ENCODE measurements at regions not wholly inside any gene's neighbourhood (a gene's known extent, or its start where the extent isn't known, plus 50 kb on each side); places are given as distances from the start of the nearest gene placed in this dataset.

DNA sequence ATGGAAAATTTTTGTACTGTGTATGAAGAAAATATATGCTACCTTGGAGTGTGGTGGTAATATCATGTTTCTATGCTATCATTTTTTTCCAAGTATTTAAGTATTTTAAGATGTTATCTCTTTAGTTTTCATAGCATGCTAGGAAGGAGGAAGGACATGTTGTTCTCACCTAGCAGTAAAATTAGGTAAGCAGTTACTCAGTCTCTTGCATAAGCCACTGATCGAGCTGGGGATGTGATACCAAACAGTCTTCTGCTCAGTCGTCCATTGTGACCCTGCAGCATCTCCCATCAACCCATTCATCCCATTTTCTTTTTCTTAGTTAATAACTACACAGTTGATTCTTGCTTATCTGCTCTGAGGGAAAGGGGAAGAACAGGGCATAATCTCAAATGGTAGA is 130.6 kb downstream of the KLF5 start:
- Histone ChIP-seq H2AK9ac (replicated peaks; ENCODE audit: low read depth, low read length, poor library complexity) (no peak overlapping the region), H3K9me1 (ENCODE audit: insufficient read depth, low read length) (no peaks in the 10 kb centered on the region), H2BK5ac (ENCODE audit: low read depth, low read length, poor library complexity, severe bottlenecking) (no peak overlapping the region), H2BK15ac (ENCODE audit: low read depth, low read length) (no peak overlapping the region), H2BK120ac (ENCODE audit: low read depth, low read length) (no peak overlapping the region), H4K91ac (ENCODE audit: insufficient read depth, low read depth, low read length) (no peak overlapping the region), H3K27me3 (ENCODE audit: control insufficient read depth, insufficient read depth, low read length) (no peaks in the 10 kb centered on the region), H3K79me1 (ENCODE audit: low read depth in 1 of 2, low read length in 2 of 2) (no peaks in the 10 kb centered on the region), H3K36me3 (ENCODE audit: control insufficient read depth, insufficient read depth, low read length) (no peaks in the 10 kb centered on the region), H3K23ac (ENCODE audit: low read depth, low read length) (no peak overlapping the region), H2AK5ac (ENCODE audit: low read depth, low read length) (no peak overlapping the region), H2BK20ac (ENCODE audit: low read depth, low read length) (no peak overlapping the region), H4K8ac (ENCODE audit: low read depth in 2 of 2, low read length in 2 of 2) (no peak overlapping the region), H2AFZ (replicated peaks; ENCODE audit: low read length, poor library complexity) (no peak overlapping the region), H4K5ac (ENCODE audit: low read depth, low read length) (no peak overlapping the region), H3K4me3 (ENCODE audit: insufficient read depth, low read depth, low read length) (no peak overlapping the region), H3K56ac (ENCODE audit: extremely low read depth, insufficient read depth, low read length) (no peak overlapping the region), H3K4ac (ENCODE audit: low read depth, low read length) (no peak overlapping the region), H4K20me1 (ENCODE audit: insufficient read depth, low read length) (no peaks in the 10 kb centered on the region), H3K4me1 (ENCODE audit: control insufficient read depth, insufficient read depth, low read length) (peaks cover 2% of the 10 kb centered on the region; the same call in 1 of the 2 replicates), H3K9ac (ENCODE audit: low read depth, low read length) (no peak overlapping the region), H3K4me2 (ENCODE audit: low read depth, low read length) (no peak overlapping the region), H3K18ac (ENCODE audit: low read depth, low read length) (no peak overlapping the region), H3K14ac (replicated peaks; ENCODE audit: low read depth, low read length) (no peak overlapping the region), H3K27ac (ENCODE audit: insufficient read depth, low read length) (no peak overlapping the region), H3K9me3 (ENCODE audit: control insufficient read depth, insufficient read depth, low read length) (no peaks in the 10 kb centered on the region)
- no peak for ATAC-seq (ENCODE audit: low read depth)
- no peak for TF ChIP-seq RFX5 (IDR thresholded peaks at IDR 0.05; ENCODE audit: low read depth, low read length)
- TF ChIP-seq SMC3 (IDR thresholded peaks at IDR 0.05; ENCODE audit: low read depth, low read length) = no peak
- TF ChIP-seq, protein P1, sequence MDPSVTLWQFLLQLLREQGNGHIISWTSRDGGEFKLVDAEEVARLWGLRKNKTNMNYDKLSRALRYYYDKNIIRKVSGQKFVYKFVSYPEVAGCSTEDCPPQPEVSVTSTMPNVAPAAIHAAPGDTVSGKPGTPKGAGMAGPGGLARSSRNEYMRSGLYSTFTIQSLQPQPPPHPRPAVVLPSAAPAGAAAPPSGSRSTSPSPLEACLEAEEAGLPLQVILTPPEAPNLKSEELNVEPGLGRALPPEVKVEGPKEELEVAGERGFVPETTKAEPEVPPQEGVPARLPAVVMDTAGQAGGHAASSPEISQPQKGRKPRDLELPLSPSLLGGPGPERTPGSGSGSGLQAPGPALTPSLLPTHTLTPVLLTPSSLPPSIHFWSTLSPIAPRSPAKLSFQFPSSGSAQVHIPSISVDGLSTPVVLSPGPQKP (IDR thresholded peaks at IDR 0.05; ENCODE audit: borderline replicate concordance, low read depth, low read length) = no peak
- no peak for TF ChIP-seq MXI1 (IDR thresholded peaks at IDR 0.05; ENCODE audit: borderline replicate concordance, low read depth, low read length)
- TF ChIP-seq NFE2L2 (IDR thresholded peaks at IDR 0.05; ENCODE audit: low read depth, low read length) = no peak
- no peak for TF ChIP-seq CEBPB (IDR thresholded peaks at IDR 0.05; ENCODE audit: low read depth, low read length)
- no peak for TF ChIP-seq FOS (IDR thresholded peaks at IDR 0.05; ENCODE audit: low read depth, low read length)
- TF ChIP-seq BHLHE40 (IDR thresholded peaks at IDR 0.05; ENCODE audit: low read depth, low read length) = no peak
- TF ChIP-seq MAZ (IDR thresholded peaks at IDR 0.05; ENCODE audit: borderline replicate concordance, low read depth, low read length) = no peak
- no peak for TF ChIP-seq RCOR1 (IDR thresholded peaks at IDR 0.05; ENCODE audit: insufficient replicate concordance, low read length)
- TF ChIP-seq RAD21 (IDR thresholded peaks at IDR 0.05; ENCODE audit: low read length) = no peak
- TF ChIP-seq MAFK (IDR thresholded peaks at IDR 0.05; ENCODE audit: low read depth, low read length) = no peak
- TF ChIP-seq POLR2A (IDR thresholded peaks at IDR 0.05; ENCODE audit: low read depth, low read length) = no peak
- no peak for TF ChIP-seq CHD1 (IDR thresholded peaks at IDR 0.05; ENCODE audit: low read depth, low read length)
- TF ChIP-seq, protein P2, sequence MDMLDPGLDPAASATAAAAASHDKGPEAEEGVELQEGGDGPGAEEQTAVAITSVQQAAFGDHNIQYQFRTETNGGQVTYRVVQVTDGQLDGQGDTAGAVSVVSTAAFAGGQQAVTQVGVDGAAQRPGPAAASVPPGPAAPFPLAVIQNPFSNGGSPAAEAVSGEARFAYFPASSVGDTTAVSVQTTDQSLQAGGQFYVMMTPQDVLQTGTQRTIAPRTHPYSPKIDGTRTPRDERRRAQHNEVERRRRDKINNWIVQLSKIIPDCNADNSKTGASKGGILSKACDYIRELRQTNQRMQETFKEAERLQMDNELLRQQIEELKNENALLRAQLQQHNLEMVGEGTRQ (IDR thresholded peaks at IDR 0.05; ENCODE audit: low read depth, low read length) = no peak
- TF ChIP-seq, protein P3, sequence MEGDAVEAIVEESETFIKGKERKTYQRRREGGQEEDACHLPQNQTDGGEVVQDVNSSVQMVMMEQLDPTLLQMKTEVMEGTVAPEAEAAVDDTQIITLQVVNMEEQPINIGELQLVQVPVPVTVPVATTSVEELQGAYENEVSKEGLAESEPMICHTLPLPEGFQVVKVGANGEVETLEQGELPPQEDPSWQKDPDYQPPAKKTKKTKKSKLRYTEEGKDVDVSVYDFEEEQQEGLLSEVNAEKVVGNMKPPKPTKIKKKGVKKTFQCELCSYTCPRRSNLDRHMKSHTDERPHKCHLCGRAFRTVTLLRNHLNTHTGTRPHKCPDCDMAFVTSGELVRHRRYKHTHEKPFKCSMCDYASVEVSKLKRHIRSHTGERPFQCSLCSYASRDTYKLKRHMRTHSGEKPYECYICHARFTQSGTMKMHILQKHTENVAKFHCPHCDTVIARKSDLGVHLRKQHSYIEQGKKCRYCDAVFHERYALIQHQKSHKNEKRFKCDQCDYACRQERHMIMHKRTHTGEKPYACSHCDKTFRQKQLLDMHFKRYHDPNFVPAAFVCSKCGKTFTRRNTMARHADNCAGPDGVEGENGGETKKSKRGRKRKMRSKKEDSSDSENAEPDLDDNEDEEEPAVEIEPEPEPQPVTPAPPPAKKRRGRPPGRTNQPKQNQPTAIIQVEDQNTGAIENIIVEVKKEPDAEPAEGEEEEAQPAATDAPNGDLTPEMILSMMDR (conservative IDR thresholded peaks at IDR 0.05; ENCODE audit: low read depth, low read length) = no peak
- CTCF ChIA-PET = no interaction called here
- intact Hi-C loops (cut with micrococcal nuclease) = no loop called here
- BruUV-seq (replicated peaks) = no TSS peak
- POLR2A ChIA-PET (ENCODE audit: unreplicated experiment) = no interaction called here
- dilution Hi-C loops (cut with HindIII; ENCODE audit: low sequenced_read_pairs, unreplicated experiment) = no loop called here
- in situ Hi-C loops (cut with MboI; ENCODE audit: low sequenced_read_pairs) = no loop called here
- WGBS, 2 experiments (ENCODE audit: extremely low coverage in 2 of 2, insufficient read length in 1 of 2) = no CpG with 5 or more reads among the region's 2 CpGs
- no peak for DNase-seq
